PC-9 (cell line): ENCODE measurements at regions not wholly inside any gene's neighbourhood (a gene's known extent, or its start where the extent isn't known, plus 50 kb on each side); places are given as distances from the start of the nearest gene placed in this dataset.

Experiments
- EZH2 ChIP-seq: fragments of 200-600 bp; sonication (generic); IDR thresholded peaks from 2 replicates; pipeline ENCODE4 v1.8.0; 2017; ENCODE audit warnings: antibody characterized with exemption, low read depth
- TF ChIP-seq, protein P1 (sequence below): fragments of 200-600 bp; sonication (generic); conservative IDR thresholded peaks from 2 replicates; pipeline ENCODE4 v1.6.1; 2017; ENCODE audit warnings: mixed run types, antibody characterized with exemption, mild to moderate bottlenecking, moderate library complexity

DNA sequence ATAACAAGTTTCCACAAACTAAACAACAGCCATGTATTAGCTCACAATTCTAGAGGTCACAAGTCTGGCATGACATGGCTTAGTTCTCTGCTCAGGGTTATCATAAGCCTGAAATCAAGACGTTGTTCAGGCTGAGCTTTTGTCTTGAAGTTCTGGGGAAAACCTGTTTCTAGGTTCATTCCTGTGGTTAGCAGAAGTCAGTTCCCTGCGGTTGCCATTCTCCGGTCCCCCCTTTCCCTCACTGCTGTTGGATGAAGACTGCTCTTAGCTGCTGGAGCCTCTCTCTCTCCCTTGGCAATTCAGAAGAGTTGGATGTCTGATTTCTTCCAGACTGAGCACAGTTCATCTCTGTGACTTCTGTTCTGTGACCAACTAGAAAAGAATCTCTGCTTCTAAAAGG lies 962.6 kb downstream of the PCDH7 start:
- TF ChIP-seq, protein P1, sequence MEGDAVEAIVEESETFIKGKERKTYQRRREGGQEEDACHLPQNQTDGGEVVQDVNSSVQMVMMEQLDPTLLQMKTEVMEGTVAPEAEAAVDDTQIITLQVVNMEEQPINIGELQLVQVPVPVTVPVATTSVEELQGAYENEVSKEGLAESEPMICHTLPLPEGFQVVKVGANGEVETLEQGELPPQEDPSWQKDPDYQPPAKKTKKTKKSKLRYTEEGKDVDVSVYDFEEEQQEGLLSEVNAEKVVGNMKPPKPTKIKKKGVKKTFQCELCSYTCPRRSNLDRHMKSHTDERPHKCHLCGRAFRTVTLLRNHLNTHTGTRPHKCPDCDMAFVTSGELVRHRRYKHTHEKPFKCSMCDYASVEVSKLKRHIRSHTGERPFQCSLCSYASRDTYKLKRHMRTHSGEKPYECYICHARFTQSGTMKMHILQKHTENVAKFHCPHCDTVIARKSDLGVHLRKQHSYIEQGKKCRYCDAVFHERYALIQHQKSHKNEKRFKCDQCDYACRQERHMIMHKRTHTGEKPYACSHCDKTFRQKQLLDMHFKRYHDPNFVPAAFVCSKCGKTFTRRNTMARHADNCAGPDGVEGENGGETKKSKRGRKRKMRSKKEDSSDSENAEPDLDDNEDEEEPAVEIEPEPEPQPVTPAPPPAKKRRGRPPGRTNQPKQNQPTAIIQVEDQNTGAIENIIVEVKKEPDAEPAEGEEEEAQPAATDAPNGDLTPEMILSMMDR: no peak
- TF ChIP-seq EZH2: no peak
